ENCODE measurements at regions not wholly inside any gene's neighbourhood (a gene's known extent, or its start where the extent isn't known, plus 50 kb on each side); places are given as distances from the start of the nearest gene placed in this dataset.
A peak's percentile ranks its signal among the peaks of the same experiment; 100 is the strongest.

DNA sequence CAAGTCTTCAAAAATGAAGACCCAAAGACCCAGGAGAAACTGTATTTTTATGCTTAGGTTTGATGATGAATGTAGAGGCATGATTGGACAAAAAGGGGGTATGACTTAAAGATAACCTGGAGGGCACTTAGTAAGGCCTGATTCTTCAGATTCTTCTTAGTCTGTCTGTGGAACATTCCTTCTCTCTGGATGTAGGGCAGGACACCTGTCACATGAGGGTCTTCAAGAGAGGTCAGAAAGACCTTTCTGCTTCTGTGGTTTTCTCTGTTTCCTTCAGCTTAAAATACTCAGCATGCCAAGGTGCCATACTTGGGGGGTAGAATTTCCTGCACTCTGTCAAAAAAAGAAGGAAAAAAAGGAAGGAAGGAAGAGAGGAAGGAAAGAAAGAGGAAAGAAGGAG, 78.1 kb downstream of the BLID start:
- no peaks in the 10 kb centered on the region for H3K4me1 ChIP-seq
- in situ Hi-C loops (cut with MboI; ENCODE audit: low sequenced_read_pairs in 4 of 4): no loop called here
- intact Hi-C loops (cut with DNase I; ENCODE audit: low total_unique reads): no loop called here
- ATAC-seq (no peak), DNase-seq (no peak)
- H3K27ac ChIP-seq: no peak overlapping the region
- no peak overlapping the region for H3K4me3 ChIP-seq
- no peaks in the 10 kb centered on the region for H3K9me3 ChIP-seq
- H3K27me3 ChIP-seq: no peaks in the 10 kb centered on the region
- TF ChIP-seq, protein P1, sequence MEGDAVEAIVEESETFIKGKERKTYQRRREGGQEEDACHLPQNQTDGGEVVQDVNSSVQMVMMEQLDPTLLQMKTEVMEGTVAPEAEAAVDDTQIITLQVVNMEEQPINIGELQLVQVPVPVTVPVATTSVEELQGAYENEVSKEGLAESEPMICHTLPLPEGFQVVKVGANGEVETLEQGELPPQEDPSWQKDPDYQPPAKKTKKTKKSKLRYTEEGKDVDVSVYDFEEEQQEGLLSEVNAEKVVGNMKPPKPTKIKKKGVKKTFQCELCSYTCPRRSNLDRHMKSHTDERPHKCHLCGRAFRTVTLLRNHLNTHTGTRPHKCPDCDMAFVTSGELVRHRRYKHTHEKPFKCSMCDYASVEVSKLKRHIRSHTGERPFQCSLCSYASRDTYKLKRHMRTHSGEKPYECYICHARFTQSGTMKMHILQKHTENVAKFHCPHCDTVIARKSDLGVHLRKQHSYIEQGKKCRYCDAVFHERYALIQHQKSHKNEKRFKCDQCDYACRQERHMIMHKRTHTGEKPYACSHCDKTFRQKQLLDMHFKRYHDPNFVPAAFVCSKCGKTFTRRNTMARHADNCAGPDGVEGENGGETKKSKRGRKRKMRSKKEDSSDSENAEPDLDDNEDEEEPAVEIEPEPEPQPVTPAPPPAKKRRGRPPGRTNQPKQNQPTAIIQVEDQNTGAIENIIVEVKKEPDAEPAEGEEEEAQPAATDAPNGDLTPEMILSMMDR (IDR thresholded peaks at IDR 0.05 in 4 of 5, conservative IDR thresholded peaks at IDR 0.05 in 1 of 5): no peak
- no peak for TF ChIP-seq POLR2A (IDR thresholded peaks at IDR 0.05)
- no peaks in the 10 kb centered on the region for H3K36me3 ChIP-seq

DNA sequence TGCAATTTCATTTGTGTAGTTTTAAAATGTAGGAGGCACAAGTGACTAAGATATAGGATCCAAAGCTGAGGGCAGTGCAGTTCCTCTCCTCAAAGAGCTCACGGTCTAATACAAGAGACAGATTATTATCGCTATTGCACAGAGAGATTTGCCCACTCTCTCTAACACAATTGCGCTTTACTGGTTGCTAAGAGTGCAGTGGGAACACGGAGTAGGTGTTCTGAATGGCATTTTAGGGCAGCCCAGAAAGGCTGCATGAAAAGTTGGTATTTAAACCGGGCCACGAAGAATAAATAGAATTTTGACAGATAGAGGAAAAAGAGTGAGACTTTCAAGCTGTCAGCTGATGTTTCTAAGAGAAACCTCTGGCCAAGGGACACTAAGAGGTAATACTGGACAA, 79.5 kb downstream of the BLID start:
- H3K27ac ChIP-seq: no peak overlapping the region
- no peak for ATAC-seq
- H3K36me3 ChIP-seq: no peaks in the 10 kb centered on the region
- no peak for DNase-seq
- no peak overlapping the region for H3K4me3 ChIP-seq
- intact Hi-C loops (cut with DNase I; ENCODE audit: low total_unique reads): no loop called here
- H3K9me3 ChIP-seq: no peaks in the 10 kb centered on the region
- TF ChIP-seq POLR2A (IDR thresholded peaks at IDR 0.05): no peak
- TF ChIP-seq, protein P1 (IDR thresholded peaks at IDR 0.05 in 4 of 5, conservative IDR thresholded peaks at IDR 0.05 in 1 of 5): no peak
- no peaks in the 10 kb centered on the region for H3K27me3 ChIP-seq
- H3K4me1 ChIP-seq: no peaks in the 10 kb centered on the region
- in situ Hi-C loops (cut with MboI; ENCODE audit: low sequenced_read_pairs in 4 of 4): no loop called here

- TF ChIP-seq, protein P1 (IDR thresholded peaks at IDR 0.05 in 4 of 5, conservative IDR thresholded peaks at IDR 0.05 in 1 of 5): no peak
- TF ChIP-seq POLR2A (IDR thresholded peaks at IDR 0.05): no peak
- Histone ChIP-seq H3K4me1 (no peaks in the 10 kb centered on the region), H3K27ac (no peak overlapping the region), H3K27me3 (no peaks in the 10 kb centered on the region), H3K4me3 (no peak overlapping the region), H3K36me3 (no peaks in the 10 kb centered on the region), H3K9me3 (no peaks in the 10 kb centered on the region)
- DNase-seq (no peak), ATAC-seq (peak in 1 of 2 donors; percentile 33)
- in situ Hi-C loops (cut with MboI; ENCODE audit: low sequenced_read_pairs in 4 of 4): no loop called here
- intact Hi-C loops (cut with DNase I; ENCODE audit: low total_unique reads): no loop called here
These were observed 80.0 kb downstream of the BLID start for GRCh38 chr11:122036018-122036417.

DNA sequence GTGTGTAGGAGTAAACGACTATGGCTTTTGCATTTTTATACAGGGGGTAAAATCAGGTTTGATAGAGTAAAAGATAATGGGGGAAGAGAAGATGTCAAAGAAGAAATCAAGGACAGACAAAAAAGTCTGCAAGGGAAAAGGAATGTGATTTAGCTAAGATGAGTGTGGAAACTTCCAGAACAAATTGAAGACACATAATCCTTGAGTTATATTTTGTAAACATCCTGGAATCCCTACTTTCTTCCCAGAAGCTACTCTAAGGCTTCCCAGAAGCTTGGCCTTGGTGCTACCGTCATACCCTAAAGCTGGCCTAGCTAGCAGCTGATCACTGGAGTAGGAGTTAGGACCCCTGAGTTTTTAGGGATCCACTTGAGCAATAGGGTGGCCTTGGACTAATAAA, 82.4 kb downstream of the BLID start:
- H3K27ac ChIP-seq: no peak overlapping the region
- intact Hi-C loops (cut with DNase I; ENCODE audit: low total_unique reads) (no loop called here), in situ Hi-C loops (cut with MboI; ENCODE audit: low sequenced_read_pairs in 4 of 4) (no loop called here)
- ATAC-seq (no peak), DNase-seq (no peak)
- no peaks in the 10 kb centered on the region for H3K36me3 ChIP-seq
- no peak overlapping the region for H3K4me3 ChIP-seq
- H3K27me3 ChIP-seq: no peaks in the 10 kb centered on the region
- no peaks in the 10 kb centered on the region for H3K4me1 ChIP-seq
- H3K9me3 ChIP-seq: no peaks in the 10 kb centered on the region
- TF ChIP-seq, protein P1 (IDR thresholded peaks at IDR 0.05 in 4 of 5, conservative IDR thresholded peaks at IDR 0.05 in 1 of 5): no peak

- intact Hi-C loops (cut with DNase I; ENCODE audit: low total_unique reads): no loop called here
- H3K4me1 ChIP-seq: no peaks in the 10 kb centered on the region
- no peak for ATAC-seq
These were observed 82.8 kb downstream of the BLID start for GRCh38 chr11:122033193-122033592.

More at GRCh38 chr11:122033193-122033592, 82.8 kb downstream of the BLID start:
- no peak for TF ChIP-seq POLR2A (IDR thresholded peaks at IDR 0.05)
- TF ChIP-seq, protein P1 (IDR thresholded peaks at IDR 0.05 in 4 of 5, conservative IDR thresholded peaks at IDR 0.05 in 1 of 5): no peak
- Histone ChIP-seq H3K27ac (no peak overlapping the region), H3K27me3 (no peaks in the 10 kb centered on the region), H3K4me3 (no peak overlapping the region), H3K9me3 (no peaks in the 10 kb centered on the region), H3K36me3 (no peaks in the 10 kb centered on the region)
- in situ Hi-C loops (cut with MboI; ENCODE audit: low sequenced_read_pairs in 4 of 4): no loop called here
- no peak for DNase-seq
